NT2/D1 (cell line): ENCODE measurements at regions not wholly inside any gene's neighbourhood (a gene's known extent, or its start where the extent isn't known, plus 50 kb on each side); places are given as distances from the start of the nearest gene placed in this dataset.

Source experiments
- DNase-seq: peaks from one replicate; pipeline ENCODE4 v3.0.0-alpha.2; 2011; ENCODE audit warnings: low read depth, low spot score
- H3K27me3 ChIP-seq: 2 replicates; pipeline ENCODE4 v1.6.0; 2011; ENCODE audit warnings: mild to moderate bottlenecking; ENCODE audit not compliant: insufficient read length, insufficient read depth
- H3K36me3 ChIP-seq: 2 replicates; pipeline ENCODE4 v1.6.1; 2011; ENCODE audit warnings: mild to moderate bottlenecking, low read length, mixed read lengths; ENCODE audit not compliant: insufficient read depth, insufficient read length
- H3K4me1 ChIP-seq: 2 replicates; pipeline ENCODE4 v1.5.1; 2011; ENCODE audit not compliant: insufficient read depth, insufficient read length
- H3K4me3 ChIP-seq: 2 replicates; pipeline ENCODE4 v1.5.1; 2011; ENCODE audit warnings: low read depth; ENCODE audit not compliant: insufficient read length
- H3K9ac ChIP-seq: 2 replicates; pipeline ENCODE4 v1.6.0; 2011; ENCODE audit warnings: low read depth; ENCODE audit not compliant: insufficient read length
- H3K9me3 ChIP-seq: 2 replicates; pipeline ENCODE4 v1.5.1; 2011; ENCODE audit warnings: mild to moderate bottlenecking, low read length; ENCODE audit not compliant: insufficient read depth
- SUZ12 ChIP-seq: IDR thresholded peaks from 2 replicates; pipeline ENCODE4 v1.6.1; 2011; ENCODE audit not compliant: insufficient read length, insufficient read depth; ENCODE audit errors: extremely low read depth
- YY1 ChIP-seq: IDR thresholded peaks from 2 replicates; pipeline ENCODE4 v1.6.1; 2011; ENCODE audit not compliant: insufficient read length, insufficient read depth
- ZNF274 ChIP-seq: IDR thresholded peaks from 2 replicates; pipeline ENCODE4 v1.6.1; 2011; ENCODE audit warnings: mild to moderate bottlenecking, low read depth, low read length

DNA sequence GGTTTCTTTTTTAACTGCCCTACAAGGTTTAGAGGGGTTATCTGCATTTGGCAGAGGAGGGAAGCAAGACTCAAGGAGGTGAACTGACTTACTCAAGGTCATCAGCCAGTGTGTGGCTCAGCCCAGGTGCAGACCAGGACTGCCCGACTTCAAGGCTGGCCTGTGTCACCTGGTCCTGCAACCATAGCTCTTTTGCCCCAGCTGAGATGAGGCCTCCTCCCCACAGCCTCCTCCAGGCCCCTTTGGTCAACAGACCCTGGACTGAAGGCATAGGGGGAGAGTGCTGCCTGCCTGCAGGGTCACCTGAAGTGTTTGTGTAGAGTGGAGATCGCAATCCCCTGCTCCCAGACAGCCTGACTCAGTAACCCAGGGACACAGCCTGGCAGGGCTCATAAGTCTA lies 168.5 kb upstream of the GLI2 start:
- Histone ChIP-seq H3K9ac (no peak overlapping the region), H3K9me3 (no peaks in the 10 kb centered on the region), H3K4me3 (no peak overlapping the region), H3K36me3 (no peaks in the 10 kb centered on the region), H3K27me3 (peaks cover 61% of the 10 kb centered on the region), H3K4me1 (peaks cover 20% of the 10 kb centered on the region)
- DNase-seq, result no peak
- TF ChIP-seq YY1 (no peak), ZNF274 (no peak), SUZ12 (no peak)

DNA sequence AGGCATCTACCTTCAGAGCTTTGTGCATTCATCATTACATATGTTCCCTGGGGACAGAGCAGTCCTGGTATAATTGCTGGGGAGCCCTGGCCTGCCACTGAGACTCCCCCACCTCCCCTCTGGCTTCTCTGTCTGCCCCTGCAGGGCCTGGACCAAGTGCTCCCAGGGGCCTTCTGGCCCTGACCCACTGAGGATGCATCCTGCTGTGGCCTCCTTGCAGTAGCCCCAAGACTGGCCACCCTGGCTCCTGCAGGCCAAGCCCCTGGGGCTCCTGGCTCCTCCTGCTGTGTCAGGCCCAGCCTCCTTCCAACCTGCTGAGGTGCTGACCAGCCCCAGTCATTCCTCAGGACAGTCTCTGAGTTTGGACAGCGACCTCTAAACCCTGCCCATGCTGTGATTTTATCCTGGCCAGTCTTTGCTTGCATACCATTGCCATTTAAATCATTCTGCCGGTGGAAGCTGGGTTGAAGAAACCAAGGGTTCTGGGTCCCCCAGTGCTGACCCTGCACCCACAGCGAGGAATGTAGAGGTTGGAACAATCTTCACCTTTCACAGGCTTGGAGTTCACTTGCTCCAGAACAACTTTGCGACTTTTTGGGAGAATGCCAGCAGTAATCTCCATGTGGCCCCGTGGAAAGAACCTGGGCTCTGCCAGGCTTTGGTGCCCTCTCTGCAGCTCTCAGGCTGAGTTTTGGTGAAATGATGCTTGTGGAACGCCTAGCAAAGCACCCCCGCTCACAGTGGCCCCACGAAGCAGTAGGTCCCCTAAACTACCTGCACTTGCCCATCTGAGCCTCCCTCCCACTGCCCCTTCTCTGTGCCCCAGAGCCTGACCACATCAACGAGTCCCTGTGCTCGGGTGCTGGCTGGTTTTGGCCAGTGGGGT lies 167.3 kb upstream of the GLI2 start:
- TF ChIP-seq SUZ12, result no peak
- TF ChIP-seq YY1, result no peak
- TF ChIP-seq ZNF274, result no peak
- Histone ChIP-seq H3K4me1 (peaks cover 18% of the 10 kb centered on the region), H3K36me3 (no peaks in the 10 kb centered on the region), H3K27me3 (peaks cover 66% of the 10 kb centered on the region), H3K9me3 (no peaks in the 10 kb centered on the region), H3K9ac (no peak overlapping the region), H3K4me3 (no peak overlapping the region)
- no peak for DNase-seq

DNA sequence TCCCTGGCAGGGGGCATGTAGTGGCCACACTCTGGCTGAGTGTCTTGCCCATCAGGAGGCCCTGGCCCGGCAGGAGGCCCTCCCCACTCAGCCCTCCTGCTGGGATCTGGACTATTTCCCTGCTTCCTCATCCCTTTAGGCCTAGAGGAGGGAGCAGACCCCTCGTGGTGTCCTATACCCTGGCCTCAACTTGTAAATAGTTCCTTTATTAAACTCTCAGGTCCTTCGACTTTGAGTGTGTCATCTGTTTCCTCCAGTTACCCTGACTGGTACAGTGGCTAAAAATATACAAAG lies 166.7 kb upstream of the GLI2 start:
- no peak for DNase-seq
- H3K27me3 ChIP-seq, result peaks cover 69% of the 10 kb centered on the region
- H3K4me3 ChIP-seq, result no peak overlapping the region
- H3K4me1 ChIP-seq, result peaks cover 18% of the 10 kb centered on the region
- H3K36me3 ChIP-seq, result no peaks in the 10 kb centered on the region
- no peak overlapping the region for H3K9ac ChIP-seq
- no peak for TF ChIP-seq SUZ12
- no peak for TF ChIP-seq ZNF274
- no peak for TF ChIP-seq YY1
- H3K9me3 ChIP-seq, result no peaks in the 10 kb centered on the region

DNA sequence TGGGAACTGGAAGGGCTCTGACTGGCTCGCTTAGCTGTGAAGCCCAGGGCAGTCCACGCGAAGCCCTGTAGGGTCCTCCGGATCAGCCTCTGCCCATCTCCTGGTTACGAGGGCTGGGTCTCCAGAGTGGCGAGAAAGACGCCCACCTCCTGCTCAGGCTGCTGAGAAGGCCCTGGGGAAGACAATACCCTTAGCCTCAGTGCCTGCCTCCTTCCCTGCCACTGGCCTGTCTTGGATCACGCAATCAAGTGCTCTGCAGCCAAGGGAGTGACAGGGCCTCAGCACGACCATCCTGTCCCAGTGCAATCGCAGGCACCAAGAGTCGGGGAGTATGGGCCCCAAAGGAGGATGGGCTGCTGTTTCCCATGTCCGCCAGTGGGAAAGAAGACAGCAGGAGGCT lies 165.7 kb upstream of the GLI2 start:
- no peaks in the 10 kb centered on the region for H3K36me3 ChIP-seq
- DNase-seq, result no peak
- H3K4me3 ChIP-seq, result no peak overlapping the region
- peaks cover 78% of the 10 kb centered on the region for H3K27me3 ChIP-seq
- peaks cover 21% of the 10 kb centered on the region for H3K4me1 ChIP-seq
- H3K9me3 ChIP-seq, result no peaks in the 10 kb centered on the region
- H3K9ac ChIP-seq, result no peak overlapping the region
- TF ChIP-seq ZNF274 (no peak), SUZ12 (no peak), YY1 (no peak)

DNA sequence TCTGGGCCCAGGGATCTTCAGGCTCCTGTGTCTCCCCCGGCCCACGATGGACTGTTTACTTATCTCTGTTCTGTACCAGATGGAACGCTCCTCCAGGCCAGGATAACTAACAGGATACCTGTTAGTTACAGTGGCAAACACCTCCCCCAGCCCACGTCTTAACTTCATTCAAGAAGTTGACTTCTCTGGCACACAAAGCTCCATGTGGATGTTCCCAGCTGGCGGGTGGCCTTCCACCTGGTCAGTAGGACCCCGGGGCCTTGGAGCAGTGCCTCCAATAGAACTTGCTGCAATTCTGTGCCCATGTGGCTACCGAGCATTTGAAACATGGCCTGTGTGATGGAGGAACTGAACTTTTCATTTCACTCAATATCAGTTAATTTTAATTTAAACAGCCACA lies 165.1 kb upstream of the GLI2 start:
- no peak for DNase-seq
- no peaks in the 10 kb centered on the region for H3K9me3 ChIP-seq
- peaks cover 24% of the 10 kb centered on the region for H3K4me1 ChIP-seq
- no peak overlapping the region for H3K4me3 ChIP-seq
- TF ChIP-seq YY1 (no peak), SUZ12 (no peak), ZNF274 (no peak)
- H3K36me3 ChIP-seq, result no peaks in the 10 kb centered on the region
- peaks cover 84% of the 10 kb centered on the region for H3K27me3 ChIP-seq
- no peak overlapping the region for H3K9ac ChIP-seq

DNA sequence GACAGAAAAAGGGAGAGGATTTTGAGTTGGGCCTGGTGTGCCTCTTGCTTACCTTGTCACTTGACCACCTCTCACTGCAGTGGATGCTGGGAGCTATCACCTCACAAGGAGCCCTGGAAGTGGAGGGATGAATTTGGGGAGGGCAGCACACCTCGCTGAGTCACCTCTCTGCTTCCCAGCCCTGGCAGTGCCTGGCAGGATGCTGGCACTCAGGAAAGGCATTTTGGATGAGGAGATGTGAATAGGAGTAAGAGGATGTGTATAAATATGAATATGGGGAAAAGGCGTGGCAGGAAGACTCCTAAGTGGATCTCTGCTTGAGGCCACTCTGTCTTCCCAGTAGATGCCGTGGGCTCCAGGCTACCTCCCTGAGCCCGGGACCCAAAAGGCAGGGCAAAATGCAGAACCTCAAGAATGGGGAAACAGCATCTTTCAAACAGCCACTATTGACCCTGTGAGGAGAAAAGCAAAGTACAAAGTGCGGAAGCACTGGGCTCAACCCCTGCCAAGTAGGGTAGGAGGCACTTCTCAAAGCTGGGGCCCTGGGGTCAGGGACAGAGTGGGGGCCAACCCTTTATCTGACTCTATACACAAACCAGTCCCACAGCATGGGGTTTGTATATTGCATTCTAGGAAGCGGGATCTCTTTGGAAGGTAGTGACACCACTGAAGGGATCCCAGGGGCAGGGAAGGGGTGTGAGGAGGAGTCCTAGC lies 164.5 kb upstream of the GLI2 start:
- H3K9me3 ChIP-seq, result no peaks in the 10 kb centered on the region
- no peak for TF ChIP-seq YY1
- no peak for TF ChIP-seq ZNF274
- TF ChIP-seq SUZ12, result no peak
- H3K4me3 ChIP-seq, result no peak overlapping the region
- no peaks in the 10 kb centered on the region for H3K36me3 ChIP-seq
- H3K27me3 ChIP-seq, result peaks cover 90% of the 10 kb centered on the region
- peaks cover 29% of the 10 kb centered on the region for H3K4me1 ChIP-seq
- DNase-seq, result no peak
- no peak overlapping the region for H3K9ac ChIP-seq

DNA sequence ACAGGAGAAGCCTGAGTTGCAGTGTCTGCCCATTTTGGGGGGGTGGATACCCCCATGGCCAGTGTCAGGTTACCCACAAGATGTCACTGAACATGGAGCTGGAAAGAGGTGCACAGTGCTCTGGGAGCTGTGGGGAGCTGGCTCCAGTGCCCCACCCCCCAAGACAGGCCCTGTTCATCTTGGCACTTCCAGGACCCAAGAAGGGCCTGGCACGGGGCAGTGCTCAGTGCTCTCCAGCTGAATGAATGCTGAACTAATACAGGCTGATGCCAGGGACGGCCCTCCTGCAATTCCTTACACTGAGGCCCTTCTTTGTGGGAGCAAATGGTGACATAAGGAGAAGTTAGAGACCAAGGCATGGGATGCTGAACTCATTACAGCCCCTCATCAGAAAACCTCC lies 163.4 kb upstream of the GLI2 start:
- peaks cover 33% of the 10 kb centered on the region for H3K4me1 ChIP-seq
- H3K4me3 ChIP-seq, result no peak overlapping the region
- H3K9ac ChIP-seq, result no peak overlapping the region
- no peak for DNase-seq
- peaks cover 94% of the 10 kb centered on the region for H3K27me3 ChIP-seq
- H3K9me3 ChIP-seq, result no peaks in the 10 kb centered on the region
- H3K36me3 ChIP-seq, result no peaks in the 10 kb centered on the region
- TF ChIP-seq YY1 (no peak), SUZ12 (no peak), ZNF274 (no peak)
